ENCODE measurements at regions not wholly inside any gene's neighbourhood (a gene's known extent, or its start where the extent isn't known, plus 50 kb on each side); places are given as distances from the start of the nearest gene placed in this dataset.

- DNase-seq (ENCODE audit: low read depth): no peak
- H3K4me3 ChIP-seq (ENCODE audit: control insufficient read depth, low read depth, low read length): no peak overlapping the region
- TF ChIP-seq CTCF (conservative IDR thresholded peaks at IDR 0.05; ENCODE audit: control insufficient read depth, insufficient read depth, low read depth, low read length): no peak
These were observed 89.6 kb upstream of the SGCD start for GRCh38 chr5:156237361-156237760.

GRCh38 chr5:156239800-156240199 is 87.2 kb upstream of the SGCD start:
- no peak for DNase-seq (ENCODE audit: low read depth)
- TF ChIP-seq CTCF (conservative IDR thresholded peaks at IDR 0.05; ENCODE audit: control insufficient read depth, insufficient read depth, low read depth, low read length): no peak
- no peak overlapping the region for H3K4me3 ChIP-seq (ENCODE audit: control insufficient read depth, low read depth, low read length)

- H3K4me3 ChIP-seq (ENCODE audit: control insufficient read depth, low read depth, low read length): no peak overlapping the region
- TF ChIP-seq CTCF (conservative IDR thresholded peaks at IDR 0.05; ENCODE audit: control insufficient read depth, insufficient read depth, low read depth, low read length): no peak
- DNase-seq (ENCODE audit: low read depth): no peak
These were observed 86.5 kb upstream of the SGCD start for GRCh38 chr5:156240414-156240813.

DNA sequence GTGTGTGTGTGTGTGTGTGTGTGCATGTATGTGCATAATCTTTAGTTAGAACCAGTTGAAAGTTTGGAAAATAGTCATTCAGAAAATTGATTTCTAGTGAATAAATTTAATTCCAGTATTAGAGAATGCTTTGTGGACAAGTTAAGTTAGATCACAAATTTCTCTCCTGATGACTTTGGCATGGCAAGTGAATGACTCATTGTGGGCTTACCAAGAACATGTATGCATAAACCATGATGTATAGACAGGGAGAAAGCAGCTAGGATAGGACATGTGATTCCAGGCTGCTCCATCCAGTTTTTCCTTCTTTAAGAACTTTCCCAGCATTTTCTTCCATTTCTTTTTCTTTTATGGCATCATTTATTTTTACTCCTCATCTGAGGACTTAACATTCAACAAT is 85.7 kb upstream of the SGCD start:
- peak; percentile 47 for DNase-seq (ENCODE audit: low read depth)
- H3K4me3 ChIP-seq (ENCODE audit: control insufficient read depth, low read depth, low read length): no peak overlapping the region
- no peak for TF ChIP-seq CTCF (conservative IDR thresholded peaks at IDR 0.05; ENCODE audit: control insufficient read depth, insufficient read depth, low read depth, low read length)

DNA sequence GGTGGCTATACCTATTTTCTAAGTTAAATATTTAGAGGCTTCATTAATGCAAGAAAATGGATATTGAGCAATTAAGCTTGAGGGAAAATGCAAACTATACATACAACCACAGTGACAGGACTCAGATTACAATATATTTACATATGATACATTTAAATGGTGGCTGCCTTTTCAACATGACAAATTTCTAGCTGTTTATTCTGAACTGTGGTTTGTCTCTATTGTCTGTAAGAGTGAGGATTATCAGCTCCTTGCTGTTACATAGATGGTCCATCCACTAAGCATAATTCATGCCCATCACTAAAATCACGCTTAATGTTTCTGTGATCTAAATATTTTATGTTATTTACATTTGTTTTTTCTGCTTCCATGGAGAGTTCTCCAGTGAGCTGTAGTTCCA is 81.1 kb upstream of the SGCD start:
- no peak for TF ChIP-seq CTCF (conservative IDR thresholded peaks at IDR 0.05; ENCODE audit: control insufficient read depth, insufficient read depth, low read depth, low read length)
- no peak overlapping the region for H3K4me3 ChIP-seq (ENCODE audit: control insufficient read depth, low read depth, low read length)
- no peak for DNase-seq (ENCODE audit: low read depth)

DNA sequence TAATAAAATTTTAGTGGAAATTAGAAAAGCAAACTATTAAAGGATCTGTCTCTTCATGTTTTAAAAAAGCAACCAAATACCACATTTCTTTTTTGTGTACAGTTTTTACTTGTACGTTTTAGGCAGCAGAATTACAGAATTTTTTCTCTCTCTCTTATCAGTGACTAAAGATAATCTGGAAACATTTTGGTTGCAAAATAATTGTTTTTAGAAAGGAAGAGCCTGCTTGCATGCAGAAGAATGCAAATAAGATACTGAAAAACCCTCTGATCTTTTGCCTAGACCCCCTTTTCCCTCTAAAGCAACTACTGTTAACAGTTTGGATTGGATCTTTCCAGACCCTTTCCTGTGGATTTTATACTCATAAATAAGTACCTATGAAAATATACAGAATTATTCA is 75.9 kb upstream of the SGCD start:
- no peak for TF ChIP-seq CTCF (conservative IDR thresholded peaks at IDR 0.05; ENCODE audit: control insufficient read depth, insufficient read depth, low read depth, low read length)
- H3K4me3 ChIP-seq (ENCODE audit: control insufficient read depth, low read depth, low read length): no peak overlapping the region
- no peak for DNase-seq (ENCODE audit: low read depth)

GRCh38 chr5:156253130-156253529 is 73.8 kb upstream of the SGCD start:
- TF ChIP-seq CTCF (conservative IDR thresholded peaks at IDR 0.05; ENCODE audit: control insufficient read depth, insufficient read depth, low read depth, low read length): no peak
- no peak overlapping the region for H3K4me3 ChIP-seq (ENCODE audit: control insufficient read depth, low read depth, low read length)
- DNase-seq (ENCODE audit: low read depth): no peak
